Choroid plexus epithelial cell (primary cell): ENCODE measurements at regions not wholly inside any gene's neighbourhood (a gene's known extent, or its start where the extent isn't known, plus 50 kb on each side); places are given as distances from the start of the nearest gene placed in this dataset.

ENCODE experiments used
- DNase-seq: peaks from one replicate; pipeline ENCODE4 v3.0.0-alpha.2; 2010; ENCODE audit warnings: low read depth
- H3K4me3 ChIP-seq: 2 replicates; pipeline ENCODE4 v1.5.1; 2011; ENCODE audit warnings: low read depth, mild to moderate bottlenecking, control low read depth, low read length, moderate library complexity
- TF ChIP-seq, protein P1 (sequence below): conservative IDR thresholded peaks from 2 replicates; pipeline ENCODE4 v1.5.1; 2011; ENCODE audit warnings: low read depth, mild to moderate bottlenecking, control low read depth, inconsistent platforms, low read length, moderate library complexity

DNA sequence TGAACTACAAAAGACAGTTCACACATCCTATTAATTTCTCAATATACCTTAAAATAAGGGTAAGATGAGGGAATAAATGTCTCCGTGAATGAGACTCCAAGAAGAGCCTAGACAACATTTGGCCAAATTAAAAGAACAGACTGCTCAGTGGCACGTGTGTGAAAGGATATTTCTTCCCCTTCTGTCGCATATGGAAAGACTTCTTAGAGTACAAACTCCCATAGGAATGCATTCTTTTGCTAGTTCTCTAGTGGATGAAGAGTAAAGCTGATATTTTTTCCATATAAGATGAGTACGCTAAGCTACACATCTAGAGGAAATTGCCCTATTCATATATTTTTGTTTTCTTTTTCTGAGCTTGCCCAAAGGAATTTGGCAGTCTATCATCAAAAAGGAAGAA is 710.0 kb upstream of the ID2 start:
- TF ChIP-seq, protein P1, sequence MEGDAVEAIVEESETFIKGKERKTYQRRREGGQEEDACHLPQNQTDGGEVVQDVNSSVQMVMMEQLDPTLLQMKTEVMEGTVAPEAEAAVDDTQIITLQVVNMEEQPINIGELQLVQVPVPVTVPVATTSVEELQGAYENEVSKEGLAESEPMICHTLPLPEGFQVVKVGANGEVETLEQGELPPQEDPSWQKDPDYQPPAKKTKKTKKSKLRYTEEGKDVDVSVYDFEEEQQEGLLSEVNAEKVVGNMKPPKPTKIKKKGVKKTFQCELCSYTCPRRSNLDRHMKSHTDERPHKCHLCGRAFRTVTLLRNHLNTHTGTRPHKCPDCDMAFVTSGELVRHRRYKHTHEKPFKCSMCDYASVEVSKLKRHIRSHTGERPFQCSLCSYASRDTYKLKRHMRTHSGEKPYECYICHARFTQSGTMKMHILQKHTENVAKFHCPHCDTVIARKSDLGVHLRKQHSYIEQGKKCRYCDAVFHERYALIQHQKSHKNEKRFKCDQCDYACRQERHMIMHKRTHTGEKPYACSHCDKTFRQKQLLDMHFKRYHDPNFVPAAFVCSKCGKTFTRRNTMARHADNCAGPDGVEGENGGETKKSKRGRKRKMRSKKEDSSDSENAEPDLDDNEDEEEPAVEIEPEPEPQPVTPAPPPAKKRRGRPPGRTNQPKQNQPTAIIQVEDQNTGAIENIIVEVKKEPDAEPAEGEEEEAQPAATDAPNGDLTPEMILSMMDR, result no peak
- H3K4me3 ChIP-seq, result no peak overlapping the region
- no peak for DNase-seq

DNA sequence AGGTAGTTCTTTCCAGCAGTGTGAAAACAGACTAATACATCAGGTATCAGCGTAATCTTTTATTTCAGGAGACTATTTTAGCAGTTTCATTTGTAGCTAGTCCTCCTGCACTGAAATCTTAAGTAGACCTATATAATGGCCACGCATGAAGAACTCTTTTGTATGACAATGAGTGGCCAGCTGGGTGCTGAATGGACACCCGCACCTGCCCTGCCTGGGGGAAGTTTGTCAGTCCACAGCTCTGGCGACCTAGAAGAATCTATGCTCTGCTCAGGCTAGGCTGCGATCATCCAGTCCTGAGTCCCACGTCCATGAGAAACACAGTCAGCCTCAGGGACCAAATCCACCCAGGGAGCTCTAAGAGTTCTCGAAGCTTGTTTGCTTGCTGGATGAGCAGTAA is 709.2 kb upstream of the ID2 start:
- H3K4me3 ChIP-seq, result no peak overlapping the region
- TF ChIP-seq, protein P1, result no peak
- DNase-seq, result no peak

DNA sequence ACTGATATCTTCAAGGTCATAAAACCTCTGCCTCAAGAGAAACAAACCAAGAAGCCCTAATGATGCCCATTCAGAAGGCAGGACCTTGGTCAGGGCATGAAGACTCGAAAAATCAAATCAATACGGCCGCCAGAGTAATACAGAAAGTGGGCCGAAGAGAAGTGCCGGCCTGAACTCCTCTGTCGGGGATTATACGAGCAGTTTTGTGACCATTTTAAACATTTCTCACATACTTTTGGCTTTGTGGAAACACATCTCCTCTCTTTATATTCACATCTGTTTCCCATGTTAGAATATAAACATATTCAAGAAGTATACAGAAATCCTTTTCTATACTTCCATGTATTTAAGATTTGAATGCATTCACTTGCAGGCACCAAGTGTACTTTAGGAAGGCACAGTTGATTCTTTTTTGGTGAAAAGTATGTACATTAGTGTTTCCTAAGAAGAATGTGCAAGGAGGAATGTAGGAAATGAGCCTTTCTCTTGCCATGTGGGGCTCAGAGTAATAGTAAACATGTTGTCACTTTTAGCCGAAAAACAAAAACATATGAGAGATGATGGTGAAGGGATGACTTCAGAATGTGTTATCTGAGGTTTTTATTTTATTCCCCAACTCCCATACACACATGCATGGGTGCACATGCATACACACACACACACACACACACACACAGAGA is 707.9 kb upstream of the ID2 start:
- H3K4me3 ChIP-seq, result no peak overlapping the region
- DNase-seq, result no peak
- TF ChIP-seq, protein P1, result no peak

DNA sequence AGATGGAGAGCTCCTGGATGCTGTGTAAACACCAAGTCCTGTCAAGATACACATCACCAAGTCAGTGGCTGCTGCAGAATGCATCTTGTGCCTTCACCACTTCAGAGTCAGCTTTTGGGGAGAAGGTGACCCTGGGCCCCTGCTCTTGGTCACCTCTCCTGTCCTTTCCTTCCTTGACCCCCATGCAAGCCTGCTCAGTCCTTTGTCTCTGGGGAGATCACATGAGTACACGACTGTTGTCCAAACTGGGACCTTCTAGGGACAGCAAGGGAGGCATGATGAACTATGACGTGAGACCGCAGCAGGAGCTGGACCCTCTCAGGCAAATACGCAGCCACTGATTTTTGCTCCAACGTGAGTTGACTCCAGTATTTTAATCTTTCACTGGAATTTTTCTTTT is 706.9 kb upstream of the ID2 start:
- TF ChIP-seq, protein P1, result no peak
- no peak for DNase-seq
- H3K4me3 ChIP-seq, result no peak overlapping the region

DNA sequence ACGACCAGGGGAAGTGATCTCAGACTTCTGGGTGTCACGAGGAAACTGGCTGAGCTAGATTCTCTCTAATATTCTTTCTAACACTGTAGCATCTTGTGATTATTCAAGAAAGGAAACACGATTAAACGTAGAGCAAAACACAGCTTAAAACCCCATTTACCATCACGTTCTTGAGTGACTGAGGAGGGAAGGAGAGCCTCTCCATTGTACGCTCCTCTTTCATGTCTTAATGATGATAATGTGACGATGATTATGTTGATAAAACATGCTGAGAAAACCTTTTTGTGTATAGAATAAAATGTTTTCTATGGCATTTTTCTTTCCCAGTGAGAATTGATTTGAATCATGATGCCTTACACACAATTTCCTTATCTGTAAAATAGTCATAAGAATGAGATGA is 705.6 kb upstream of the ID2 start:
- H3K4me3 ChIP-seq, result no peak overlapping the region
- no peak for DNase-seq
- TF ChIP-seq, protein P1, result no peak

DNA sequence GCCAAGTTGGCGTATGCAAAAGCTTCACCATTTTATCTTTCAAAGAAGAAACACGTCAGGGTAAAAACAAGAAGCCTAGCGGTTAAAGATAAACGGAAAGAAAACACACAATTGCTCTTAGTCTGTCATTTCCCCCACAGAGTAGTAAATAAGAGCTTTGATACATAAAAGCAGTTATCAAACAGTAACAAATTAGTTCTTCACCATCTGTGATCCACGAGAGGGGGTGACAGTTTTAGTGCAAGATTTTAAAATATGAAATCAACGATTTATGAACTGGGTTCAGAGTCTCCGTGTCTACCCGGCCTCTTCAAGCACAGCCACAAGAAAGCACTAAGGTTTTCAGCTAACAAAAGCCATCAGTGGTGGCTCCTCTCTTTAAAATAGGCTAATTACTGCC is 703.9 kb upstream of the ID2 start:
- H3K4me3 ChIP-seq, result no peak overlapping the region
- TF ChIP-seq, protein P1, result no peak
- DNase-seq, result no peak

DNA sequence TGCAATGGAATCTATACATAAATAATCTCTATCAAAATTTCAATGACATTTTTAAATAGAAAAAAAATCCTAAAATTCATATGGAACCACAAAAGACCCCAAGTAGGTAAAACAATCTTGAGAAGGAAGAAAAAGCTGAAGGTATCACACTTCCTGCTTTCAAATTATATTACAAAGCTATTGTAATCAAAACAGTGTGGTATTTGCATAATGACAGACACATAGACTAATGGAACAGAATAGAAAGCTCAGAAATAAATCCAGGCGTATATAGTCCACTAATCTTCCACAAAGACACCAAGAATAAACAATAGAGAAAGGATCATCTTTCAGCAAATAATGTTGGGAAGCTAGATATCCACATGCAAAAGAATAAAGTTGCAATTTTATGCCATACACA is 699.8 kb upstream of the ID2 start:
- DNase-seq, result no peak
- H3K4me3 ChIP-seq, result no peak overlapping the region
- TF ChIP-seq, protein P1, result no peak
